Adrenal gland (tissue), 5 donors: ENCODE measurements at regions not wholly inside any gene's neighbourhood (a gene's known extent, or its start where the extent isn't known, plus 50 kb on each side); places are given as distances from the start of the nearest gene placed in this dataset.

Experiments
- POLR2A ChIP-seq, 2 donors: fragments of 450-650 bp; IDR thresholded peaks; one replicate each; pipeline ENCODE4 v1.6.1; 2017; ENCODE audit warnings: antibody characterized with exemption in 2 of 2, mild to moderate bottlenecking in 2 of 2, moderate library complexity in 1 of 2
- TF ChIP-seq, protein P1 (sequence below), 6 experiments: fragments of 450-650 bp in 4 of 6; fragments of 200-600 bp in 2 of 6; sonication (generic) in 1 of 6; IDR thresholded peaks; 1 replicate in 5 of 6; 2 replicates in 1 of 6; pipeline versions ENCODE4 v1.5.1 to v1.8.0; 2016 to 2021; ENCODE audit warnings: antibody characterized with exemption in 6 of 6, mild to moderate bottlenecking in 2 of 6, moderate library complexity in 1 of 6
- donor health status: DM: no; HTN: no; CAD: no.

- no peak for TF ChIP-seq POLR2A (IDR thresholded peaks at IDR 0.05)
- TF ChIP-seq, protein P1, sequence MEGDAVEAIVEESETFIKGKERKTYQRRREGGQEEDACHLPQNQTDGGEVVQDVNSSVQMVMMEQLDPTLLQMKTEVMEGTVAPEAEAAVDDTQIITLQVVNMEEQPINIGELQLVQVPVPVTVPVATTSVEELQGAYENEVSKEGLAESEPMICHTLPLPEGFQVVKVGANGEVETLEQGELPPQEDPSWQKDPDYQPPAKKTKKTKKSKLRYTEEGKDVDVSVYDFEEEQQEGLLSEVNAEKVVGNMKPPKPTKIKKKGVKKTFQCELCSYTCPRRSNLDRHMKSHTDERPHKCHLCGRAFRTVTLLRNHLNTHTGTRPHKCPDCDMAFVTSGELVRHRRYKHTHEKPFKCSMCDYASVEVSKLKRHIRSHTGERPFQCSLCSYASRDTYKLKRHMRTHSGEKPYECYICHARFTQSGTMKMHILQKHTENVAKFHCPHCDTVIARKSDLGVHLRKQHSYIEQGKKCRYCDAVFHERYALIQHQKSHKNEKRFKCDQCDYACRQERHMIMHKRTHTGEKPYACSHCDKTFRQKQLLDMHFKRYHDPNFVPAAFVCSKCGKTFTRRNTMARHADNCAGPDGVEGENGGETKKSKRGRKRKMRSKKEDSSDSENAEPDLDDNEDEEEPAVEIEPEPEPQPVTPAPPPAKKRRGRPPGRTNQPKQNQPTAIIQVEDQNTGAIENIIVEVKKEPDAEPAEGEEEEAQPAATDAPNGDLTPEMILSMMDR (IDR thresholded peaks at IDR 0.05) = no peak
Measured at GRCh38 chr9:18385696-18386490, 88.1 kb upstream of the ADAMTSL1 start.
